K562 (cell line): ENCODE measurements at regions not wholly inside any gene's neighbourhood (a gene's known extent, or its start where the extent isn't known, plus 50 kb on each side); places are given as distances from the start of the nearest gene placed in this dataset.

ENCODE experiments used
- ATAC-seq: fragments of 200-7000 bp; cut with Tn5 transposase; 3 replicates; pipeline ENCODE4 v1.9.1; 2020; ENCODE audit warnings: moderate library complexity
- BruUV-seq: library from RNA; stranded (reverse); fragments of 400-500 nt; replicated peaks from 2 replicates; lab custom pipeline; 2021; lab: Mats Ljungman, UMichigan
- CTCF ChIA-PET: fragments of 300-600 bp; formaldehyde crosslinking; extraction: SDS; loops from one replicate; lab custom pipeline; 2021; ENCODE audit warnings: low intra/inter-chr PET ratio; lab: Yijun Ruan, JAX
- POLR2A ChIA-PET: fragments of 300-600, 350-650 bp; sonication (Branson Sonifier 250); formaldehyde crosslinking; extraction: SDS; loops from one replicate; lab custom pipeline; 2021; ENCODE audit warnings: antibody characterized with exemption, inconsistent platforms; lab: Yijun Ruan, JAX
- DNase-seq, 4 experiments: peaks; one replicate each; pipeline versions ENCODE4 v3.0.0 to v3.0.0-alpha.2; 2011 to 2018; ENCODE audit warnings: low spot score in 3 of 4, mixed read lengths in 3 of 4; ENCODE audit errors: extremely low read depth in 1 of 4
- FAIRE-seq: peaks from 2 replicates; lab custom pipeline; 2011; peaks lifted over from hg19 to GRCh38; lab: Jason Lieb, UNC
- H2AFZ ChIP-seq: 2 replicates; pipeline ENCODE4 v1.6.0; 2011; ENCODE audit warnings: low read depth, low read length, control low read depth, inconsistent platforms
- H3K27ac ChIP-seq: fragments of 200-600 bp; 3 replicates; pipeline ENCODE4 v1.8.0; 2011; ENCODE audit warnings: low read depth, mild to moderate bottlenecking, control low read depth, inconsistent platforms, low read length, moderate library complexity, mixed read lengths; ENCODE audit errors: extremely low read depth
- H3K27me3 ChIP-seq, 2 experiments: fragments of 300-600 bp in 1 of 2; 2 replicates in 1 of 2; 3 replicates in 1 of 2; pipeline versions ENCODE4 v1.6.0 to v1.8.0; 2011; ENCODE audit warnings: inconsistent platforms in 2 of 2, low read length in 2 of 2, mild to moderate bottlenecking in 1 of 2, mixed read lengths in 1 of 2, moderate library complexity in 1 of 2; ENCODE audit not compliant: control insufficient read depth in 2 of 2, insufficient read depth in 2 of 2
- H3K36me3 ChIP-seq: fragments of 300-600 bp; 3 replicates; pipeline ENCODE4 v1.8.0; 2011; ENCODE audit warnings: mild to moderate bottlenecking, low read length, inconsistent platforms; ENCODE audit not compliant: control insufficient read depth, insufficient read depth
- H3K4me1 ChIP-seq, 2 experiments: fragments of 200-600 bp in 1 of 2; replicated peaks in 1 of 2; 2 replicates in 1 of 2; 3 replicates in 1 of 2; pipeline versions ENCODE4 v1.5.1 to v1.8.0; 2011; ENCODE audit warnings: inconsistent platforms in 2 of 2, low read length in 2 of 2, mild to moderate bottlenecking in 1 of 2, mixed read lengths in 1 of 2, moderate library complexity in 1 of 2; ENCODE audit not compliant: control insufficient read depth in 2 of 2, insufficient read depth in 2 of 2
- H3K4me2 ChIP-seq: 2 replicates; pipeline ENCODE4 v1.6.1; 2011; ENCODE audit warnings: low read length, control low read depth, inconsistent platforms, mixed read lengths; ENCODE audit not compliant: insufficient read depth
- H3K4me3 ChIP-seq: fragments of 200-600 bp; sonication (generic), shearing (Covaris generic); 2 replicates; pipeline ENCODE4 v1.5.1; 2016; ENCODE audit warnings: control low read depth, inconsistent platforms
- H3K79me2 ChIP-seq: fragments of 200-600 bp; 3 replicates; pipeline ENCODE4 v1.8.0; 2011; ENCODE audit warnings: low read length, inconsistent platforms; ENCODE audit not compliant: control insufficient read depth, insufficient read depth
- H3K9ac ChIP-seq, 2 experiments: 2 replicates each; pipeline versions ENCODE4 v1.6.0 to v1.6.1; 2011; ENCODE audit warnings: low read depth in 2 of 2, low read length in 2 of 2, control low read depth in 1 of 2, inconsistent platforms in 1 of 2, mild to moderate bottlenecking in 1 of 2, mixed read lengths in 1 of 2; ENCODE audit not compliant: insufficient read depth in 1 of 2
- H3K9me1 ChIP-seq: one replicate; pipeline ENCODE4 v1.6.0; 2011; ENCODE audit warnings: inconsistent platforms, mild to moderate bottlenecking, low read length, moderate library complexity; ENCODE audit not compliant: control insufficient read depth, insufficient read depth
- H3K9me3 ChIP-seq: replicated peaks from 2 replicates; pipeline ENCODE4 v1.5.1; 2011; ENCODE audit warnings: low read depth, low read length, inconsistent platforms; ENCODE audit not compliant: control insufficient read depth, insufficient read depth
- H4K20me1 ChIP-seq: replicated peaks from 2 replicates; pipeline ENCODE4 v1.6.1; 2011; ENCODE audit warnings: low read length, inconsistent platforms, mixed read lengths; ENCODE audit not compliant: control insufficient read depth, insufficient read depth
- BRD4 ChIP-seq: fragments of 200-600 bp; sonication (generic); IDR thresholded peaks from 2 replicates; pipeline ENCODE4 v1.6.1; 2017; ENCODE audit warnings: inconsistent platforms
- EZH2 ChIP-seq: IDR thresholded peaks from 2 replicates; pipeline ENCODE4 v1.6.1; 2012; ENCODE audit warnings: low read depth, mild to moderate bottlenecking, inconsistent platforms, low read length, borderline replicate concordance
- NEUROD1 ChIP-seq: fragments of 150-350 bp; IDR thresholded peaks from 2 replicates; pipeline ENCODE4 v1.6.1; 2014; ENCODE audit warnings: borderline replicate concordance, low read length, low read depth; ENCODE audit not compliant: partially characterized antibody
- PHF8 ChIP-seq: fragments of 200-600 bp; sonication (generic); IDR thresholded peaks from 2 replicates; pipeline ENCODE4 v1.6.1; 2012; ENCODE audit warnings: mixed run types, mild to moderate bottlenecking, inconsistent platforms, low read length, moderate library complexity, borderline replicate concordance
- POLR2AphosphoS2 ChIP-seq: IDR thresholded peaks from 2 replicates; pipeline ENCODE4 v1.6.1; 2012; ENCODE audit warnings: low read length, improper control_type of control experiment
- RHOXF2B ChIP-seq: fragments of 250-450 bp; sonication (Bioruptor Pico); conservative IDR thresholded peaks from 2 replicates; pipeline ENCODE4 v1.5.1; 2021
- SAFB2 ChIP-seq: fragments of 200-400 bp; formaldehyde crosslinking; IDR thresholded peaks from 2 replicates; pipeline ENCODE4 v1.6.1; 2018; ENCODE audit warnings: borderline replicate concordance, low read length, low read depth, moderate library complexity; ENCODE audit not compliant: severe bottlenecking
- SMAD4 ChIP-seq: fragments of 250-450 bp; sonication (Bioruptor Pico); conservative IDR thresholded peaks from 2 replicates; pipeline ENCODE4 v1.8.0; 2021; ENCODE audit warnings: inconsistent platforms, mild to moderate bottlenecking, moderate library complexity
- SMARCA4 ChIP-seq: fragments of 450-650 bp; IDR thresholded peaks from 2 replicates; pipeline ENCODE4 v1.6.1; 2016
- SREBF2 ChIP-seq: sonication (generic); formaldehyde crosslinking; IDR thresholded peaks from 2 replicates; pipeline ENCODE4 v1.4.0; 2020; ENCODE audit warnings: mild to moderate bottlenecking, missing genetic modification reagents
- U2AF1 ChIP-seq: fragments of 200-400 bp; formaldehyde crosslinking; optimal IDR thresholded peaks from 2 replicates; pipeline ENCODE3; 2017; ENCODE audit warnings: mild to moderate bottlenecking, low read depth, low read length, moderate library complexity
- ZC3H4 ChIP-seq: sonication (generic); formaldehyde crosslinking; IDR thresholded peaks from 2 replicates; pipeline ENCODE4 v1.9.0; 2021; ENCODE audit warnings: missing genetic modification reagents, borderline replicate concordance
- ZNF561 ChIP-seq: fragments of 450-650 bp; formaldehyde crosslinking; conservative IDR thresholded peaks from 2 replicates; pipeline ENCODE4 v1.4.0; 2020; ENCODE audit warnings: mild to moderate bottlenecking, moderate library complexity
- ZNF668 ChIP-seq: fragments of 250-450 bp; sonication (Bioruptor Pico); IDR thresholded peaks from 2 replicates; pipeline ENCODE4 v1.8.0; 2022; ENCODE audit warnings: mild to moderate bottlenecking, inconsistent platforms
- WGBS: fragments of 100-300 bp; shearing (Covaris generic); methylation state at CpG from one replicate; pipeline ENCODE4 v1.1.6; 2016; ENCODE audit warnings: low coverage, mixed read lengths; ENCODE audit not compliant: insufficient coverage; ENCODE audit errors: missing lambda C conversion rate; 5-methylcytosine and 5-hydroxymethylcytosine counted together
- in situ Hi-C: fragments of 300-500 bp; cut with MboI; formaldehyde crosslinking; loops from 4 replicates; pipeline ENCODE4 v1.15.0; 2018; ENCODE audit warnings: inconsistent platforms, mixed read lengths
- intact Hi-C: fragments of 100-400 bp; cut with micrococcal nuclease; formaldehyde crosslinking; loops from 2 replicates; pipeline ENCODE4 v1.14.2; 2022
- TF ChIP-seq, protein P1 (sequence below): fragments of 250-450 bp; sonication (Bioruptor Pico); IDR thresholded peaks from 2 replicates; pipeline ENCODE4 v1.4.0; 2020; ENCODE audit warnings: mild to moderate bottlenecking
- TF ChIP-seq, protein P2 (sequence below): fragments of 450-650 bp; formaldehyde crosslinking; IDR thresholded peaks from 2 replicates; pipeline ENCODE4 v1.4.0; 2022; ENCODE audit warnings: missing genetic modification characterization
- TF ChIP-seq, protein P3 (sequence below): fragments of 450-650 bp; IDR thresholded peaks from 2 replicates; pipeline ENCODE4 v1.6.1; 2018; ENCODE audit warnings: mild to moderate bottlenecking, low read depth; ENCODE audit not compliant: partially characterized antibody

DNA sequence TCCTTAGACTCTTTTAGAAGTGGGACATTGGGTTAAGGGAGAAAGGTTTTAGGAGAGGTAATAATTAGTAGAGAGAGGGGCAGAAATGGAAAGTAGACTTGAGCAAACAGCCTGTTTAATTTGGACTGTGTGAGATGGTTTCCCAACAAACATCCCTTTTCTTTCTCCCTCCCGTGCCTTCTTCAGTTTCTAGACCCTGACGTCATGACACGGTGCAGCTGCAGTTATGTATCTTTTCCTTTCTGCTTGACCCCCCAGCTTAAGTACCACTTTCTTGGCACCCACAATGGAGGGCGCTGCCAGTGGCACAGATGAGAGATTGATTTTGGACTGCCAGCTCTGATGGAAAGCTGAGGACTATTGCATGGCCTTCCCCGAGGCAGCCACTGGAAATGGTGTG is 86.9 kb upstream of the FAM136A start (continued):
- TF ChIP-seq, protein P1, sequence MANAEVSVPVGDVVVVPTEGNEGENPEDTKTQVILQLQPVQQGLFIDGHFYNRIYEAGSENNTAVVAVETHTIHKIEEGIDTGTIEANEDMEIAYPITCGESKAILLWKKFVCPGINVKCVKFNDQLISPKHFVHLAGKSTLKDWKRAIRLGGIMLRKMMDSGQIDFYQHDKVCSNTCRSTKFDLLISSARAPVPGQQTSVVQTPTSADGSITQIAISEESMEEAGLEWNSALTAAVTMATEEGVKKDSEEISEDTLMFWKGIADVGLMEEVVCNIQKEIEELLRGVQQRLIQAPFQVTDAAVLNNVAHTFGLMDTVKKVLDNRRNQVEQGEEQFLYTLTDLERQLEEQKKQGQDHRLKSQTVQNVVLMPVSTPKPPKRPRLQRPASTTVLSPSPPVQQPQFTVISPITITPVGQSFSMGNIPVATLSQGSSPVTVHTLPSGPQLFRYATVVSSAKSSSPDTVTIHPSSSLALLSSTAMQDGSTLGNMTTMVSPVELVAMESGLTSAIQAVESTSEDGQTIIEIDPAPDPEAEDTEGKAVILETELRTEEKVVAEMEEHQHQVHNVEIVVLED (CRISPR knock-in tag): no peak
- TF ChIP-seq BRD4: no peak
- no peak for TF ChIP-seq SMARCA4
- no peak for TF ChIP-seq PHF8

DNA sequence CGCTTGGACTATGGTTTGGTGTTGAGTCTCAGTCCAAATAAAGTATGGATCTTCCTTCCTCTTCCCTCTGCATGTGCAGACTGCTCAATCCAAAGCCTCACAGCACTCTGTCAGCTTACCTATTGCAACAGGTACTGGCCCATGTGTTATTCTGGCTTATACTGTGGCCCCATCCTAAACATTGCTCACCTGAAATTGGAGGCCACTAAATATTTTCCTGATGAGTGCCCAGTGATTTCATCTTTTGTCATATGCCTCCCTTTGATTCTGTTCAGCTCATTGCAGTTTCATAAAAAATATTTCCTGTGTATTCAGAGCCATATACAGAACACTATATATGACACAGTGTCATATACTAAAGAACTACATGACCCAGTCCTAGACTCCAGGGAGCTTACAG is 86.3 kb upstream of the FAM136A start:
- DNase-seq (no peak), FAIRE-seq (no peak), ATAC-seq (no peak)
- H3K27me3 ChIP-seq: peaks cover 4 to 19% of the 10 kb centered on the region in 2 experiments; a peak in 2 of 5 replicates
- H2AFZ ChIP-seq: no peak overlapping the region
- intact Hi-C loops: loop anchor here (10.0 kb wide), 1 partner anchor 107 kb away; no protein-coding TSS in a partner anchor
- no TSS peak for BruUV-seq
- WGBS: 0% methylated on average over 1 of the region's 1 CpG
- H4K20me1 ChIP-seq: no peaks in the 10 kb centered on the region
- no peak overlapping the region for H3K4me2 ChIP-seq
- H3K4me1 ChIP-seq: no peaks in the 10 kb centered on the region
- no peak overlapping the region for H3K27ac ChIP-seq
- H3K4me3 ChIP-seq: no peak overlapping the region
- CTCF ChIA-PET: no interaction called here
- H3K9me3 ChIP-seq: no peaks in the 10 kb centered on the region
- POLR2A ChIA-PET: interaction anchor here (0.6 kb wide), 1 partner anchor 26 kb away, joined by 3 read pairs; no protein-coding TSS in a partner anchor
- no peaks in the 10 kb centered on the region for H3K79me2 ChIP-seq
- in situ Hi-C loops: no loop called here
- no peaks in the 10 kb centered on the region for H3K36me3 ChIP-seq
- H3K9me1 ChIP-seq: no peaks in the 10 kb centered on the region
- no peak overlapping the region for H3K9ac ChIP-seq
- TF ChIP-seq ZNF668 (CRISPR knock-in tag): no peak
- no peak for TF ChIP-seq ZNF561 (CRISPR knock-in tag)
- TF ChIP-seq ZC3H4: no peak
- TF ChIP-seq U2AF1: no peak
- TF ChIP-seq, protein P2, sequence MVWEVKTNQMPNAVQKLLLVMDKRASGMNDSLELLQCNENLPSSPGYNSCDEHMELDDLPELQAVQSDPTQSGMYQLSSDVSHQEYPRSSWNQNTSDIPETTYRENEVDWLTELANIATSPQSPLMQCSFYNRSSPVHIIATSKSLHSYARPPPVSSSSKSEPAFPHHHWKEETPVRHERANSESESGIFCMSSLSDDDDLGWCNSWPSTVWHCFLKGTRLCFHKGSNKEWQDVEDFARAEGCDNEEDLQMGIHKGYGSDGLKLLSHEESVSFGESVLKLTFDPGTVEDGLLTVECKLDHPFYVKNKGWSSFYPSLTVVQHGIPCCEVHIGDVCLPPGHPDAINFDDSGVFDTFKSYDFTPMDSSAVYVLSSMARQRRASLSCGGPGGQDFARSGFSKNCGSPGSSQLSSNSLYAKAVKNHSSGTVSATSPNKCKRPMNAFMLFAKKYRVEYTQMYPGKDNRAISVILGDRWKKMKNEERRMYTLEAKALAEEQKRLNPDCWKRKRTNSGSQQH (CRISPR knock-in tag): no peak
- TF ChIP-seq POLR2AphosphoS2: no peak
- TF ChIP-seq EZH2: no peak
- TF ChIP-seq, protein P3, sequence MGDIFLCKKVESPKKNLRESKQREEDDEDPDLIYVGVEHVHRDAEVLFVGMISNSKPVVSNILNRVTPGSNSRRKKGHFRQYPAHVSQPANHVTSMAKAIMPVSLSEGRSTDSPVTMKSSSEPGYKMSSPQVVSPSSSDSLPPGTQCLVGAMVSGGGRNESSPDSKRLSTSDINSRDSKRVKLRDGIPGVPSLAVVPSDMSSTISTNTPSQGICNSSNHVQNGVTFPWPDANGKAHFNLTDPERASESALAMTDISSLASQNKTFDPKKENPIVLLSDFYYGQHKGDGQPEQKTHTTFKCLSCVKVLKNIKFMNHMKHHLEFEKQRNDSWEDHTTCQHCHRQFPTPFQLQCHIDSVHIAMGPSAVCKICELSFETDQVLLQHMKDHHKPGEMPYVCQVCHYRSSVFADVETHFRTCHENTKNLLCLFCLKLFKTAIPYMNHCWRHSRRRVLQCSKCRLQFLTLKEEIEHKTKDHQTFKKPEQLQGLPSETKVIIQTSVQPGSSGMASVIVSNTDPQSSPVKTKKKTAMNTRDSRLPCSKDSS: no peak
- TF ChIP-seq NEUROD1: no peak
- no peak for TF ChIP-seq SREBF2 (CRISPR knock-in tag)
- no peak for TF ChIP-seq PHF8
- TF ChIP-seq SAFB2: no peak
- no peak for TF ChIP-seq RHOXF2B (CRISPR knock-in tag)
- TF ChIP-seq SMAD4: no peak
